GM12874 (cell line): ENCODE measurements at regions not wholly inside any gene's neighbourhood (a gene's known extent, or its start where the extent isn't known, plus 50 kb on each side); places are given as distances from the start of the nearest gene placed in this dataset.

Experiments used
- TF ChIP-seq, protein P1 (sequence below): IDR thresholded peaks from 2 replicates; pipeline ENCODE4 v1.5.1; 2011; ENCODE audit warnings: low read depth, mild to moderate bottlenecking, control low read depth, low read length, moderate library complexity; ENCODE audit not compliant: insufficient read depth

DNA sequence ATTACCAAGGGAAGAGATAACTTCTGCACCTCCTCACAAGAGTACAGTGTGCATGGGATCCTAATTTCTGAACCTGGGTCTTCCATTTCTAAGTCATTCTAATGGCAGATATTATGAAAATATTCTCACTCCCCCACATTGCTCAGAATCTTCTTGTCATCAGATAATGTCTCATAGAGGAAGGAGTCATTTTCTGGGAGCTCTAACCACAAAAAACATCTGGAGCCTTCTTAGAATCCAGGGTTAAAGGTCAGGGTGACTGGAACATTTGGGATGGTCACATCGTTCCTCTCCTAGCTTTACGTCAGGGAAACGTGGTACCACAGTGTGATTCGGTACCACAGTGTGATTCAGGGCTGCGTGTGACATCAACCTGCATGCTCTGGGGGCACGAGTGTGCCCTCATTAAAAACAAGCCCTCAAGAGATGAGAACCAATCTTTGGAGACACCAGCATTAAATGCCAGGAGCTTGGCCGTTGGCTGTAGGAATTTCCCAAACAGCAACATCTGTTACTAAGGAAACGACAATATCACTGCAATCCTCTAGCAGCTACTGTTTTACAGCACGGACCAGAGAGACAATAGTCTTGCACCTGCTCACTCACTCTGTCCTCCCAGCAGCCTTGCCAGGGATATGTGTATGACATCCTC, 179.1 kb downstream of the PSMG1 start:
- TF ChIP-seq, protein P1, sequence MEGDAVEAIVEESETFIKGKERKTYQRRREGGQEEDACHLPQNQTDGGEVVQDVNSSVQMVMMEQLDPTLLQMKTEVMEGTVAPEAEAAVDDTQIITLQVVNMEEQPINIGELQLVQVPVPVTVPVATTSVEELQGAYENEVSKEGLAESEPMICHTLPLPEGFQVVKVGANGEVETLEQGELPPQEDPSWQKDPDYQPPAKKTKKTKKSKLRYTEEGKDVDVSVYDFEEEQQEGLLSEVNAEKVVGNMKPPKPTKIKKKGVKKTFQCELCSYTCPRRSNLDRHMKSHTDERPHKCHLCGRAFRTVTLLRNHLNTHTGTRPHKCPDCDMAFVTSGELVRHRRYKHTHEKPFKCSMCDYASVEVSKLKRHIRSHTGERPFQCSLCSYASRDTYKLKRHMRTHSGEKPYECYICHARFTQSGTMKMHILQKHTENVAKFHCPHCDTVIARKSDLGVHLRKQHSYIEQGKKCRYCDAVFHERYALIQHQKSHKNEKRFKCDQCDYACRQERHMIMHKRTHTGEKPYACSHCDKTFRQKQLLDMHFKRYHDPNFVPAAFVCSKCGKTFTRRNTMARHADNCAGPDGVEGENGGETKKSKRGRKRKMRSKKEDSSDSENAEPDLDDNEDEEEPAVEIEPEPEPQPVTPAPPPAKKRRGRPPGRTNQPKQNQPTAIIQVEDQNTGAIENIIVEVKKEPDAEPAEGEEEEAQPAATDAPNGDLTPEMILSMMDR = no peak

DNA sequence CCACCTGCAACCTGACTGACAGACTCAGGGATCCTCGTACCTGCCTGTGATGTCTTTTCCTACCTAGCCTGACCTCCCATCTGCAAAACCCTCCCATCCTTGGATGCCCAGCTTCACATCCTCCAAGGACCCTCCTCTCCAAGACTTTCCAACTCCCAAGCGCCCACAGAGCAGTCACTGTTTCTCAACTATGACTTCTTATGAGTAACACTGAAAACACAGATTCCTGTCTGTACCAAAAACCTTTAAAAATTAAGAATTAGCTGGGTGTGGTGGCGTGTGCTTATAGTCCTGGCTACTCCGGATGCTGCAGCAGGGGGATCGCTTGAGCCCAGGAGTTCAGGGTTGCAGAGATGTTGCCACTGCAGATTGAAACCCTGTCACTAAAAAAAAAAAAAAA, 181.9 kb downstream of the PSMG1 start:
- TF ChIP-seq, protein P1 = no peak

DNA sequence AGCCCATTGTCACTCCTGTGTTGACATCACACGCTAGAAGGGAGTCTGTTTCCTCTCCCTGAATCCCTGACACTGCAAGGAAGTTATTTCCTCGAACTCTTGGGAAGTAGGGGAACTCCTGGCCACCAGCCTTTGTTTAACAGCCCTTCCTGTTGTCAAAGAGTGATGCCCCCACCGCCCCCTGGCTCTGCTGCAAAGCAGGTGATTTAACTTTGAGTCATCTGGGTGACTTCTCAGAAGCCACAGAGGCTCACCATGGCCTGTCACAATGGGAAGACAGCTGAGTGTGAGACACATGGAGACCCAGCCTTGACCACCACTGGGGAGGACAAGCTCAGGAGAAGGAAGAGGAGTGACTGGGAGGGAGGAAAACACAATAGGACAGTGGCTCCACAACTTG, 182.8 kb downstream of the PSMG1 start:
- TF ChIP-seq, protein P1 = no peak

DNA sequence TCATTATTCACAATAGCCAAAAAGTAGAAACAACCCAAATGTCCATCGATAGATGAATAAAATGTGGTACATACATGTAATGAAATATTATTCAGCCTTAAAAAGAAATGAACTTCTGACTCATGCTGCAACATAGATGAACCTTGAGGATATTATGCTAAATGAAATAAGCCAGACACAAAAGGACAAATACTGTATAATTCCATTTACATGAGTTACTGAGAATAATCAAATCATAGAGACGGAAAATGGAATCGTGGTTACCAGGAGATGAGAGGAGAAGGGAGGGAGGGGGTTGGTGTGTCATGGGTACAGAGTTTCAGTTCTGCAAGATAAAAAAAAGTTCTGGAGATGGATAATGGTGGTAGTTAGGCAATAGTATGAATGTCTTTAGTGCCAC, 184.1 kb downstream of the PSMG1 start:
- TF ChIP-seq, protein P1 = no peak

DNA sequence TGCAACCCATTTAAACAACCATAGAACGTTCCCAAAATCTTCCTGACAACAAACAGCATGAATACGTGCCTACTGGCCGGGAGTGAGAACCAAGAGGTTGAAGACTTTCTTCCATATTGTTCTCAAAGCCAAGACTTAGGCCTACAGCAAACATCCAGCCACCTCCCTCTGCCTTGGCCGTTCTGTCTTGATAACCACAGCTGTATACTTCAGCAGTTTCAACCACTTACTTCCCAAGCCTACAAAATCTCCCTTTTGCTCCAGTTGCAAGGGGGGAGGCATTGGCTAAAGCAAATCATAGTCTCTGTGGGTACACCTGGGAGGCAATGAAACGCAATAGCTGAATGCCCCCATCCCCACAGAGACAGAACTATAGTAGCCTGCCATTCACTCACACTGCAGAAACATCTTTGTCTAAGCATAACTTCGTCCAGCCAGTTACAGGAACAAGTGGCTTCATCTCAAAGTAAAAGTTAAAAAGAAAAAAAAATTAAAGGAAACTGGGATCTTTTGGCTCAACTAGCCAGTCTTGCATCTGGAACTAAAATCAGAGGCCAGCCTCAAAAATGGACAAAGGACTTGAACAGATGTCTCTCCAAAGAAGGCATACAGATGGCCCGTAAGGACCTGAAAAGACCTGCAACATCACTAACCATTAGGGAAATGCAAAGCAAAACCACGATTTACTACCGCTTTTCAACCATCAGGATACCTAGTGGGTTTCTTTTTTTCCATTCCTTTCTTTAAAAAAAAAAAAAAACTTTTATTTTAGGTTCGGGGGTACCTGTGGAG, 186.0 kb downstream of the PSMG1 start:
- TF ChIP-seq, protein P1 = no peak

DNA sequence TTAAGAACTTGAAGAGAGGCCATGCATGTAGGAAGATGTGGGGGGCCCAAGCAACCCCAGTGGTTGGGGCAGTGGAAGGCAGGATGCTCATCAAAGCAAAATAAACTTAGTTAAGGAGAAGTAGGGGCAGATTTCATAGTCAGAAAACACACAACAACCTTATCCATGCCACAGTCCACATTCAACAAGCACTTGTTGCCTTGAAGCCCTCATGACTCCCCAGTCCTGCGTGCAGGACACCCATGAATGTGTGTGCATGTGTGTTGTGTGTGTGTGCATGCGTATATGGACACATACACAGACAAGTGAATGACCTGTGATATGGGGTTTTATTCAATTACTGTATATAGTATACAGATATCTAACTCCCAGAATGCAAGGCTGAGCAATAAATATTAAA, 186.9 kb downstream of the PSMG1 start:
- TF ChIP-seq, protein P1 = no peak

DNA sequence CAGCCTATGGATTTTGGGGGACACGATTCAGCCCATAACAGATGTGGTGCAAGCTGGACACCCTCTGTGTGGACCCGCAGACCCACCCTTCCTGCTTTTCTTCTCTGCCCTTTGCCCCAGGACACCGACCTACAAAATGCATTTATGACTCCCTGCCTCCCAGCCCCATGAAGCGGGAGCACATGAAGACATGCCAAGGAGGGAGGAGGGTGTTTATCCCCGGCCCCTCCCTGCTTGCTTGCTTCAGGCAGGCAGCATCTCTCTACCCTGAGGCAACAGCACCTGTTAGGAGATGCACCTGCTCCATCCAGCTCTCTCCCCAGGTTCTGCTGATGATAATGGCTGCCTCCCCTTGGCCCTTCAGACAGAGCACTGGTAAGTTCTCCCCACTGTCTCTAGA, 187.5 kb downstream of the PSMG1 start:
- TF ChIP-seq, protein P1 = no peak
